Liver (tissue), 8 donors: ENCODE measurements at regions not wholly inside any gene's neighbourhood (a gene's known extent, or its start where the extent isn't known, plus 50 kb on each side); places are given as distances from the start of the nearest gene placed in this dataset.

Experiments
- DNase-seq: peaks from one replicate; pipeline ENCODE4 v3.0.0-alpha.2; 2017; ENCODE audit warnings: low spot score
- H3K27ac ChIP-seq, 2 donors: one replicate each; pipeline ENCODE4 v1.7.0; 2013; ENCODE audit warnings: inconsistent platforms in 2 of 2, low read length in 2 of 2, control low read depth in 1 of 2, low read depth in 1 of 2, mild to moderate bottlenecking in 1 of 2
- H3K27me3 ChIP-seq, 4 donors: one replicate each; pipeline versions ENCODE4 v1.6.1 to v1.7.0; 2013; ENCODE audit warnings: low read length in 3 of 4, inconsistent platforms in 1 of 4, mild to moderate bottlenecking in 1 of 4, moderate library complexity in 1 of 4; ENCODE audit not compliant: control insufficient read depth in 4 of 4, insufficient read depth in 4 of 4
- H3K36me3 ChIP-seq, 4 donors: one replicate each; pipeline versions ENCODE4 v1.6.1 to v1.7.0; 2013; ENCODE audit warnings: low read length in 3 of 4, mild to moderate bottlenecking in 3 of 4, low read depth in 1 of 4, moderate library complexity in 1 of 4; ENCODE audit not compliant: control insufficient read depth in 4 of 4, insufficient read depth in 3 of 4
- H3K4me1 ChIP-seq, 4 donors: one replicate each; pipeline versions ENCODE4 v1.6.1 to v1.7.0; 2013; ENCODE audit warnings: low read length in 3 of 4, mild to moderate bottlenecking in 3 of 4, moderate library complexity in 1 of 4; ENCODE audit not compliant: control insufficient read depth in 4 of 4, insufficient read depth in 4 of 4
- H3K4me3 ChIP-seq, 3 donors: one replicate each; pipeline versions ENCODE4 v1.6.1 to v1.7.0; 2013; ENCODE audit warnings: low read length in 3 of 3, control low read depth in 1 of 3, low read depth in 1 of 3, mild to moderate bottlenecking in 1 of 3
- H3K9ac ChIP-seq, 2 donors: one replicate each; pipeline ENCODE4 v1.7.0; 2013; ENCODE audit warnings: low read length in 2 of 2, mild to moderate bottlenecking in 2 of 2, moderate library complexity in 2 of 2, control low read depth in 1 of 2, low read depth in 1 of 2
- H3K9me3 ChIP-seq, 4 donors: one replicate each; pipeline versions ENCODE4 v1.6.1 to v1.7.0; 2013; ENCODE audit warnings: low read length in 3 of 4; ENCODE audit not compliant: control insufficient read depth in 4 of 4
- ATF3 ChIP-seq: IDR thresholded peaks from 2 replicates; pipeline ENCODE4 v1.6.1; 2016; ENCODE audit warnings: antibody characterized with exemption
- CTCF ChIP-seq: fragments of 150-350 bp; IDR thresholded peaks from 2 replicates; pipeline ENCODE4 v1.5.1; 2017; ENCODE audit warnings: improper control_type of control experiment, low read depth, low read length; ENCODE audit not compliant: missing input control
- FOXA1 ChIP-seq: IDR thresholded peaks from 2 replicates; pipeline ENCODE4 v1.6.1; 2016; ENCODE audit warnings: antibody characterized with exemption
- FOXA2 ChIP-seq: IDR thresholded peaks from 2 replicates; pipeline ENCODE4 v1.6.1; 2016; ENCODE audit warnings: antibody characterized with exemption
- HNF4A ChIP-seq, 2 donors: conservative IDR thresholded peaks; 2 replicates each; pipeline ENCODE4 v1.6.1; 2016; ENCODE audit warnings: antibody characterized with exemption in 2 of 2, mild to moderate bottlenecking in 2 of 2
- HNF4G ChIP-seq: IDR thresholded peaks from 2 replicates; pipeline ENCODE4 v1.6.1; 2016; ENCODE audit warnings: antibody characterized with exemption
- JUND ChIP-seq, 2 donors: IDR thresholded peaks; 2 replicates each; pipeline ENCODE4 v1.6.1; 2016; ENCODE audit warnings: antibody characterized with exemption in 2 of 2
- REST ChIP-seq: IDR thresholded peaks from 2 replicates; pipeline ENCODE4 v1.6.1; 2016; ENCODE audit warnings: antibody characterized with exemption, mild to moderate bottlenecking
- RXRA ChIP-seq, 2 donors: IDR thresholded peaks; 2 replicates each; pipeline ENCODE4 v1.6.1; 2017 to 2018; ENCODE audit warnings: antibody characterized with exemption in 2 of 2, mild to moderate bottlenecking in 1 of 2
- TAF1 ChIP-seq: conservative IDR thresholded peaks from 2 replicates; pipeline ENCODE4 v1.6.1; 2016; ENCODE audit warnings: antibody characterized with exemption, mild to moderate bottlenecking
- YY1 ChIP-seq: IDR thresholded peaks from 2 replicates; pipeline ENCODE4 v1.6.1; 2016; ENCODE audit warnings: antibody characterized with exemption, mild to moderate bottlenecking
- ZBTB33 ChIP-seq: IDR thresholded peaks from 2 replicates; pipeline ENCODE4 v1.6.1; 2016; ENCODE audit warnings: antibody characterized with exemption
- WGBS: extraction: QIAGEN DNeasy Blood & Tissue Kit; methylation state at CpG from one replicate; pipeline ENCODE4 v1.1.7; 2013; 5-methylcytosine and 5-hydroxymethylcytosine counted together
- donor health status: healthy.
- donor health status: healthy.
- donor health status: healthy.
- donor health status: healthy.
- donor health status: healthy.

- Histone ChIP-seq H3K4me3 (no peak overlapping the region), H3K27ac (no peak overlapping the region), H3K9me3 (no peaks in the 10 kb centered on the region), H3K27me3 (no peaks in the 10 kb centered on the region), H3K9ac (no peak overlapping the region), H3K36me3 (no peaks in the 10 kb centered on the region), H3K4me1 (no peaks in the 10 kb centered on the region)
- DNase-seq: no peak
- TF ChIP-seq JUND (IDR thresholded peaks at IDR 0.05) (no peak), REST (no peak), RXRA (IDR thresholded peaks at IDR 0.05) (no peak), FOXA2 (no peak), FOXA1 (no peak)
- 80% methylated on average over 4 of the region's 4 CpGs for WGBS
These were observed 721.5 kb upstream of the KLHL1 start for GRCh38 chr13:70829748-70830147.

- Histone ChIP-seq H3K36me3 (no peaks in the 10 kb centered on the region), H3K4me3 (no peak overlapping the region), H3K27me3 (no peaks in the 10 kb centered on the region), H3K9me3 (no peaks in the 10 kb centered on the region), H3K9ac (no peak overlapping the region), H3K27ac (no peak overlapping the region), H3K4me1 (no peaks in the 10 kb centered on the region)
- no peak for TF ChIP-seq HNF4G
- TF ChIP-seq YY1: no peak
- TF ChIP-seq FOXA1: no peak
- no peak for TF ChIP-seq HNF4A (conservative IDR thresholded peaks at IDR 0.05)
- TF ChIP-seq ZBTB33: no peak
- no peak for TF ChIP-seq JUND (IDR thresholded peaks at IDR 0.05)
- TF ChIP-seq ATF3: no peak
- TF ChIP-seq RXRA (IDR thresholded peaks at IDR 0.05): no peak
- TF ChIP-seq FOXA2: no peak
- no peak for TF ChIP-seq TAF1
- no peak for TF ChIP-seq CTCF
- DNase-seq: no peak
- 78% methylated on average over 2 of the region's 2 CpGs for WGBS
These were observed 709.3 kb upstream of the KLHL1 start for GRCh38 chr13:70817576-70817975.
